ENCODE measurements at regions not wholly inside any gene's neighbourhood (a gene's known extent, or its start where the extent isn't known, plus 50 kb on each side); places are given as distances from the start of the nearest gene placed in this dataset.

DNA sequence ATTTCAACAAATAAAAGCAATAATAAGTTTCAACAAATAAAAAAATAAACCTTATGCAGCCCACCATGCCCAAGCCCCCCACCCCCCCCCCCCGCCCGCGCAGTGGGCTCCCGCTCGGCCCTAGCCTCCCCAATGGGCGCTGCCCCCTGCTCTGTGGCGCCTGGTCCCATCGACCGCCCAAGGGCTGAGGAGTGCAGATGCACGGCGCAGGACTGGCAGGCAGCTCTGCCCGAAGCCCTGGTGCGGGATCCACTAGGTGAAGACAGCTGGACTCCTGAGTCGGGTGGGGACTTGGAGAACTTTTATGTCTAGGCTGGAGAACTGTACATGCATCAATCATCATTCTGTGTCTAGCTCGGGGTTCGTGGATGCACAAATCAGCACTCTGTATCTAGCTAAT is 779.6 kb downstream of the DACH1 start:
- TF ChIP-seq, protein P1, sequence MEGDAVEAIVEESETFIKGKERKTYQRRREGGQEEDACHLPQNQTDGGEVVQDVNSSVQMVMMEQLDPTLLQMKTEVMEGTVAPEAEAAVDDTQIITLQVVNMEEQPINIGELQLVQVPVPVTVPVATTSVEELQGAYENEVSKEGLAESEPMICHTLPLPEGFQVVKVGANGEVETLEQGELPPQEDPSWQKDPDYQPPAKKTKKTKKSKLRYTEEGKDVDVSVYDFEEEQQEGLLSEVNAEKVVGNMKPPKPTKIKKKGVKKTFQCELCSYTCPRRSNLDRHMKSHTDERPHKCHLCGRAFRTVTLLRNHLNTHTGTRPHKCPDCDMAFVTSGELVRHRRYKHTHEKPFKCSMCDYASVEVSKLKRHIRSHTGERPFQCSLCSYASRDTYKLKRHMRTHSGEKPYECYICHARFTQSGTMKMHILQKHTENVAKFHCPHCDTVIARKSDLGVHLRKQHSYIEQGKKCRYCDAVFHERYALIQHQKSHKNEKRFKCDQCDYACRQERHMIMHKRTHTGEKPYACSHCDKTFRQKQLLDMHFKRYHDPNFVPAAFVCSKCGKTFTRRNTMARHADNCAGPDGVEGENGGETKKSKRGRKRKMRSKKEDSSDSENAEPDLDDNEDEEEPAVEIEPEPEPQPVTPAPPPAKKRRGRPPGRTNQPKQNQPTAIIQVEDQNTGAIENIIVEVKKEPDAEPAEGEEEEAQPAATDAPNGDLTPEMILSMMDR (conservative IDR thresholded peaks at IDR 0.05): no peak
- TF ChIP-seq EZH2 (IDR thresholded peaks at IDR 0.05; ENCODE audit: low read depth): no peak

Data from PC-9 (cell line).